HTR-8/SVneo (cell line): ENCODE measurements at regions not wholly inside any gene's neighbourhood (a gene's known extent, or its start where the extent isn't known, plus 50 kb on each side); places are given as distances from the start of the nearest gene placed in this dataset.

Source experiments
- DNase-seq: peaks from one replicate; pipeline ENCODE4 v3.0.0; 2011; ENCODE audit warnings: low spot score, mixed read lengths; ENCODE audit not compliant: insufficient read length
- FAIRE-seq: peaks from 2 replicates; lab custom pipeline; 2011; peaks lifted over from hg19 to GRCh38; lab: Jason Lieb, UNC

DNA sequence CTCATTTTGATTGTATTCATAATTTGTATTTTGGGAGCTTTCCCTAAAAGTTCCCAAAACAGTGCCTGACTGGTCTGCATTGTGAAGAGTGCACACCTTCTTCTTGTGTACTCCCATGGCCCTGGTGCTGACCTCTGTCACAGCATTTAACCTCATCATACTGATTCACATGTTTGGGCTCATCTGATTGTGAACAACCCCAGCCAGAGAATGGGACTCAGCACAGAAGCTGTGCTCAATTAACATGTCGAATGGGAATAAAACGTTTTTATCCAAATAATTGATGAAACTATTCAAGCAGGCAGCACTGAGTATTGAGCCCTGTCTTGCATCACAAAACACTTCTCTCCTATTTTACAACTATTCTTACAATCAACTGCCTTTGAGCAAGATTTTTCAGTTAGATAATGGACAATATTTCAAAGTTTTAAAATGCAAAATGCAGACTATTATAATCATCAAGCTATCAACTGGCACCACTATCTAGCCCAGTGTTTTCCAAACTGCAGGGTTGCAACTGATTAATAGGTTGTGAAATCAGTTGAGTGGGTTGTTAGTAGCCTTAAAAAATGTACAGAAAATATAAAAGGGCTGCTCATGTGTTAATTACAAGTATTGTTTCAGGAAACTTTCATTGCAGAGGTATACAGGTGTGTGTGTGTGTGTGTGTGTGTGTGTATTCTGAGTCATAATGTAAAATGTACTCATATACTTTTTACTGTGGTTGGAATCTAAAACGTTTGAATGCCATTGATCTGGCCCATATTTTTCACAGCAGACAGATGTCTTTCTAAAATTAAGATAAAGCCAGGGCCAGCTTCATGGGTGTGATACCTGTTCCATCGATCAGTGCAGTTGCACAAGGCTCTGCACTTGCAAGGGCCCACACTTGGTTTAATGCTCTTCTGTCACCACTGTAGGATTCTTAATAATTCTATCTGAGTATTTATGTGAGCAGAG is 190.5 kb downstream of the PIK3R1 start:
- no peak for DNase-seq

GRCh38 chr5:68406767-68407241 is 191.2 kb downstream of the PIK3R1 start:
- DNase-seq (no peak), FAIRE-seq (no peak)

More for the DNA sequence above, 190.5 kb downstream of the PIK3R1 start:
- no peak for FAIRE-seq

- FAIRE-seq, result no peak
These were observed 192.0 kb downstream of the PIK3R1 start for GRCh38 chr5:68407311-68408239.

GRCh38 chr5:68408345-68408871 is 192.9 kb downstream of the PIK3R1 start:
- no peak for FAIRE-seq
- DNase-seq, result no peak

More at GRCh38 chr5:68407311-68408239, 192.0 kb downstream of the PIK3R1 start:
- no peak for DNase-seq

- DNase-seq (no peak), FAIRE-seq (no peak)
These were observed 193.7 kb downstream of the PIK3R1 start for GRCh38 chr5:68409259-68409658.

DNA sequence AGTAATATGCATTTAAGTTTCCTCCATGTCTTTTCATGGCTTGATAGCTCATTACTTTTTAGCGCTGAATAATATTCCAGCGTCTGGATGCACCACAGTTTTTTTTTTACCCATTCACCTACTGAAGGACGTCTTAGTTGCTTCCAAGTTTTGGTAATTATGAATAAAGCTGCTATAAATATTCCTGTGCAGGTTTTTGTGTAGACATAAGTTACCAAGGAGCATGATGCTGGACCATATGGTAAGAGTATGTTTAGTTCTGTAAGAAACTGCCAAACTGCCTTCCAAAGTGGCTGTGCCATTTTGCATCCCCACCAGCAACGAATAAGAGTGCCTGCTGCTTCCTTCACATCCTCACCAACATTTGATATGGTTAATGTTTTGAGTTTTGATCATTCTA is 195.6 kb downstream of the PIK3R1 start:
- no peak for DNase-seq
- no peak for FAIRE-seq

GRCh38 chr5:68415177-68416085 is 199.9 kb downstream of the PIK3R1 start:
- FAIRE-seq (no peak), DNase-seq (no peak)

- DNase-seq (no peak), FAIRE-seq (no peak)
These were observed 201.2 kb downstream of the PIK3R1 start for GRCh38 chr5:68416714-68417113.

GRCh38 chr5:68418201-68418600 is 202.6 kb downstream of the PIK3R1 start:
- DNase-seq, result no peak
- no peak for FAIRE-seq

GRCh38 chr5:68418680-68419079 is 203.1 kb downstream of the PIK3R1 start:
- no peak for FAIRE-seq
- no peak for DNase-seq

DNA sequence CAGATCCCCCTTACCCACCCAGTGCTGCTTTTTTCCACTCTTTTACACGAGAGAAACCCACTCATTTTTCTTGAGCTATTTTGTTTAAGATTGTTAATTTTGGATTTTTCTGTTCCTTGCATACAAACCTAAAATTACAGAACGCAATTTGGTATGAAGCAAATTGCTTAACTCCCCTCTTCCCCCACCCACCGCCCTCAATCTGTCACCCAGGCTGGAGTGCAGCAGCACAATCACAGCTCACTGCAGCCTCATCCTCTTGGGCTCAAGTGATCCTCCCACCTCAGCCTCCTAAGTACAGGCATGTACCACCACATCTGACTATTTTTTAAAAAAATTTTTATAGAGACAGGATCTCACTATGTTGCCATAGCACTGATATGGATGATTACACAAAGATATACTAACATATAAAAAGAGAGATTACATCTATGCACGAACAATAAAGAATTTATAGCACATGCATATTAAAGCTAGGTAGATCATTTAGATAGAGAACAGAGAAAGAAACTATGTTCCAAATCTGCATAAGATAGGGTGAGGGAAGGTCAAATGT is 203.6 kb downstream of the PIK3R1 start:
- FAIRE-seq, result no peak
- DNase-seq, result no peak

GRCh38 chr5:68419637-68420452 is 204.3 kb downstream of the PIK3R1 start:
- DNase-seq (no peak), FAIRE-seq (no peak)

GRCh38 chr5:68420476-68421344 is 205.2 kb downstream of the PIK3R1 start:
- DNase-seq (no peak), FAIRE-seq (no peak)

DNA sequence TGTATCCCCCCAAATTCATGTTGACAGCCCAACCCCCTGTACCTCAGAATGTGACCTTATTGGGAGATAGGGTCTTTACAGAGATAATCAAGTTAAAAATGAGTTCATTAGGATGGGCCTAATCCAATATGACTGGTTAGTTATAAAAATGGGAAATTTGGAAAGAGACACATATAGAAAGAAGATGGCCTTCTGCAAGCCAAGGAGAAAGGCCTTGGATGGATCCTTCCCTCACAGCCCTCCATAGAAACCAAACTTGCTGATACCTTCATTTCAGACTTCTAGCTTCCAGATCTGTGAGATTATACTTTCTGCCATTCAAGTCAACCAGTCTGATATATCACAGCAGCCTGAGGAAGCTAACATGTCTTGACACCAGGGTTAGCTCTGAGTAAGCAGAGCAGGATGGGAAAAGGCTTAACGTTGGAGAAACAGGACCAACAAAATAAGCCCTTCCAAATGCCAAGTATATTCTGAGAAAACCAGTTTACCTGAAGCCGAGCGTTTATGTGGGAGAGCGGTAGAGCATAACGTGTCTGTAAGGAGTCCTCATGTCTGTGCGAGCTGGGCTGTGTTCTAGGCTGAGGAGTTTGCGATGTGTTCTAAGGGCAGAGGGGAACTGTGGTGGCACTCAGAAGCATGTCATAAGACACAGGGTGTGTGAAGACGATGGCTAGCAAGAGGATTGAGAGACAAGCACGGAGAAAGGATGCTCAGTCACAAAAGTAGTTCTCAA is 206.1 kb downstream of the PIK3R1 start:
- FAIRE-seq (no peak), DNase-seq (no peak)

- no peak for DNase-seq
- FAIRE-seq, result no peak
These were observed 207.7 kb downstream of the PIK3R1 start for GRCh38 chr5:68423154-68423811.
